ENCODE measurements at regions not wholly inside any gene's neighbourhood (a gene's known extent, or its start where the extent isn't known, plus 50 kb on each side); places are given as distances from the start of the nearest gene placed in this dataset.
"Not testable (repeated sequence)": the region's sequence is repeated elsewhere in the genome, so short reads cannot be mapped to it uniquely, and the experiment has no call there.

GRCh38 chr14:53395267-53395666 lies 242.1 kb upstream of the DDHD1 start:
- TF ChIP-seq, protein P1, sequence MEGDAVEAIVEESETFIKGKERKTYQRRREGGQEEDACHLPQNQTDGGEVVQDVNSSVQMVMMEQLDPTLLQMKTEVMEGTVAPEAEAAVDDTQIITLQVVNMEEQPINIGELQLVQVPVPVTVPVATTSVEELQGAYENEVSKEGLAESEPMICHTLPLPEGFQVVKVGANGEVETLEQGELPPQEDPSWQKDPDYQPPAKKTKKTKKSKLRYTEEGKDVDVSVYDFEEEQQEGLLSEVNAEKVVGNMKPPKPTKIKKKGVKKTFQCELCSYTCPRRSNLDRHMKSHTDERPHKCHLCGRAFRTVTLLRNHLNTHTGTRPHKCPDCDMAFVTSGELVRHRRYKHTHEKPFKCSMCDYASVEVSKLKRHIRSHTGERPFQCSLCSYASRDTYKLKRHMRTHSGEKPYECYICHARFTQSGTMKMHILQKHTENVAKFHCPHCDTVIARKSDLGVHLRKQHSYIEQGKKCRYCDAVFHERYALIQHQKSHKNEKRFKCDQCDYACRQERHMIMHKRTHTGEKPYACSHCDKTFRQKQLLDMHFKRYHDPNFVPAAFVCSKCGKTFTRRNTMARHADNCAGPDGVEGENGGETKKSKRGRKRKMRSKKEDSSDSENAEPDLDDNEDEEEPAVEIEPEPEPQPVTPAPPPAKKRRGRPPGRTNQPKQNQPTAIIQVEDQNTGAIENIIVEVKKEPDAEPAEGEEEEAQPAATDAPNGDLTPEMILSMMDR (IDR thresholded peaks at IDR 0.05): not testable (repeated sequence)
- TF ChIP-seq POLR2A, EP300 (IDR thresholded peaks at IDR 0.05): not testable (repeated sequence)
